ENCODE measurements at regions not wholly inside any gene's neighbourhood (a gene's known extent, or its start where the extent isn't known, plus 50 kb on each side); places are given as distances from the start of the nearest gene placed in this dataset.

GRCh38 chr18:61729322-61729721, 163.5 kb downstream of the RNF152 start:
- TF ChIP-seq POLR2A (IDR thresholded peaks at IDR 0.05) (no peak), CTCF (IDR thresholded peaks at IDR 0.05 in 4 of 5, conservative IDR thresholded peaks at IDR 0.05 in 1 of 5) (no peak)

Measured in gastrocnemius medialis (tissue), 4 donors.